Smooth muscle cell (in vitro differentiated cells): ENCODE measurements at regions not wholly inside any gene's neighbourhood (a gene's known extent, or its start where the extent isn't known, plus 50 kb on each side); places are given as distances from the start of the nearest gene placed in this dataset.
"Not testable (repeated sequence)": the region's sequence is repeated elsewhere in the genome, so short reads cannot be mapped to it uniquely, and the experiment has no call there.

ENCODE experiments used
- DNase-seq: peaks from one replicate; lab custom pipeline; 2025; ENCODE audit not compliant: unreplicated experiment; lab: John Stamatoyannopoulos, UW
- H2AFZ ChIP-seq: fragments of 200-600 bp; sonication (generic); 2 replicates; pipeline ENCODE4 v1.6.0; 2016; ENCODE audit warnings: antibody characterized with exemption, low read depth, mild to moderate bottlenecking
- H3F3A ChIP-seq: fragments of 200-600 bp; sonication (generic); 2 replicates; pipeline ENCODE4 v1.6.0; 2017; ENCODE audit warnings: antibody characterized with exemption, low read depth
- H3K27ac ChIP-seq: fragments of 200-600 bp; sonication (generic); 2 replicates; pipeline ENCODE4 v1.5.1; 2016; ENCODE audit warnings: low read depth, mild to moderate bottlenecking
- H3K27me3 ChIP-seq: fragments of 200-600 bp; sonication (generic); 2 replicates; pipeline ENCODE4 v1.6.1; 2016; ENCODE audit warnings: low read depth, mild to moderate bottlenecking
- H3K36me3 ChIP-seq: fragments of 200-600 bp; sonication (generic); 2 replicates; pipeline ENCODE4 v1.5.1; 2016; ENCODE audit warnings: low read depth
- H3K4me1 ChIP-seq: fragments of 200-600 bp; sonication (generic); 2 replicates; pipeline ENCODE4 v1.5.1; 2016; ENCODE audit warnings: low read depth
- H3K4me2 ChIP-seq: fragments of 200-600 bp; sonication (generic); 2 replicates; pipeline ENCODE4 v1.6.0; 2016; ENCODE audit warnings: mild to moderate bottlenecking
- H3K4me3 ChIP-seq: fragments of 200-600 bp; sonication (generic); 2 replicates; pipeline ENCODE4 v1.5.1; 2016; ENCODE audit warnings: mild to moderate bottlenecking
- H3K79me2 ChIP-seq: fragments of 200-600 bp; sonication (generic); 2 replicates; pipeline ENCODE4 v1.6.0; 2016; ENCODE audit warnings: low read depth, mild to moderate bottlenecking
- H3K9ac ChIP-seq: fragments of 200-600 bp; sonication (generic); 2 replicates; pipeline ENCODE4 v1.6.0; 2016; ENCODE audit warnings: low read depth
- H3K9me3 ChIP-seq: fragments of 200-600 bp; sonication (generic); replicated peaks from 2 replicates; pipeline ENCODE4 v1.5.1; 2016; ENCODE audit warnings: low read depth
- H4K20me1 ChIP-seq: fragments of 200-600 bp; sonication (generic); 2 replicates; pipeline ENCODE4 v1.6.0; 2016; ENCODE audit warnings: low read depth
- CTCF ChIP-seq: fragments of 200-600 bp; sonication (generic); IDR thresholded peaks from 2 replicates; pipeline ENCODE4 v1.5.1; 2017; ENCODE audit warnings: borderline replicate concordance, mild to moderate bottlenecking, antibody characterized with exemption; ENCODE audit not compliant: insufficient read depth, poor library complexity, severe bottlenecking
- WGBS: methylation state at CpG from one replicate; pipeline ENCODE4 v1.1.7; 2016; ENCODE audit warnings: low lambda C conversion rate; 5-methylcytosine and 5-hydroxymethylcytosine counted together

GRCh38 chr11:107263844-107264563, 193.6 kb downstream of the CWF19L2 start:
- H3K79me2 ChIP-seq: no peaks in the 10 kb centered on the region
- H4K20me1 ChIP-seq: no peaks in the 10 kb centered on the region
- no peak overlapping the region for H3K27ac ChIP-seq
- TF ChIP-seq CTCF: no peak
- no peaks in the 10 kb centered on the region for H3K4me1 ChIP-seq
- H3K4me3 ChIP-seq: no peak overlapping the region
- DNase-seq: no peak
- no peaks in the 10 kb centered on the region for H3K9me3 ChIP-seq
- no peaks in the 10 kb centered on the region for H3K27me3 ChIP-seq
- H3F3A ChIP-seq: no peaks in the 10 kb centered on the region
- H3K4me2 ChIP-seq: no peak overlapping the region
- H3K36me3 ChIP-seq: no peaks in the 10 kb centered on the region
- no peak overlapping the region for H2AFZ ChIP-seq
- 84% methylated on average over 2 of the region's 2 CpGs for WGBS
- H3K9ac ChIP-seq: no peak overlapping the region

GRCh38 chr11:107259811-107260221, 197.8 kb downstream of the CWF19L2 start:
- Histone ChIP-seq H3K9ac (no peak overlapping the region), H3F3A (no peaks in the 10 kb centered on the region), H3K27me3 (no peaks in the 10 kb centered on the region), H4K20me1 (no peaks in the 10 kb centered on the region), H3K36me3 (no peaks in the 10 kb centered on the region), H3K4me3 (no peak overlapping the region), H3K4me2 (no peak overlapping the region), H3K27ac (no peak overlapping the region), H3K79me2 (no peaks in the 10 kb centered on the region), H2AFZ (no peak overlapping the region), H3K9me3 (no peaks in the 10 kb centered on the region), H3K4me1 (no peaks in the 10 kb centered on the region)
- no peak for DNase-seq
- WGBS: 62% methylated on average over 7 of the region's 7 CpGs
- TF ChIP-seq CTCF: no peak

GRCh38 chr11:107257710-107258109, 199.9 kb downstream of the CWF19L2 start:
- 90% methylated on average over 7 of the region's 7 CpGs for WGBS
- no peak overlapping the region for H3K4me3 ChIP-seq
- no peak for TF ChIP-seq CTCF

GRCh38 chr11:107253661-107254060, 204.0 kb downstream of the CWF19L2 start:
- H3K4me2 ChIP-seq, H2AFZ ChIP-seq, H4K20me1 ChIP-seq, H3K27me3 ChIP-seq, H3K36me3 ChIP-seq, H3K4me3 ChIP-seq, H3K9ac ChIP-seq, DNase-seq, H3F3A ChIP-seq, H3K27ac ChIP-seq, H3K79me2 ChIP-seq, H3K4me1 ChIP-seq, H3K9me3 ChIP-seq: not testable (repeated sequence)
- WGBS: 88% methylated on average over 8 of the region's 8 CpGs

More at GRCh38 chr11:107257710-107258109, 199.9 kb downstream of the CWF19L2 start:
- H3K9me3 ChIP-seq: no peaks in the 10 kb centered on the region
- no peaks in the 10 kb centered on the region for H3K36me3 ChIP-seq
- no peaks in the 10 kb centered on the region for H3F3A ChIP-seq
- no peaks in the 10 kb centered on the region for H3K79me2 ChIP-seq
- no peak overlapping the region for H3K4me2 ChIP-seq
- H3K27ac ChIP-seq: no peak overlapping the region
- DNase-seq: no peak
- no peak overlapping the region for H2AFZ ChIP-seq
- no peaks in the 10 kb centered on the region for H4K20me1 ChIP-seq
- no peaks in the 10 kb centered on the region for H3K4me1 ChIP-seq
- no peaks in the 10 kb centered on the region for H3K27me3 ChIP-seq
- H3K9ac ChIP-seq: no peak overlapping the region
